GM10266 (cell line): ENCODE measurements at regions not wholly inside any gene's neighbourhood (a gene's known extent, or its start where the extent isn't known, plus 50 kb on each side); places are given as distances from the start of the nearest gene placed in this dataset.

ENCODE experiments used
- DNase-seq: peaks from one replicate; pipeline ENCODE4 v3.0.0; 2012; ENCODE audit errors: extremely low spot score
- TF ChIP-seq, protein P1 (sequence below): IDR thresholded peaks from 2 replicates; pipeline ENCODE4 v1.5.1; 2012; ENCODE audit warnings: mild to moderate bottlenecking, low read depth; ENCODE audit not compliant: control insufficient read depth, insufficient read depth; ENCODE audit errors: missing control alignments

DNA sequence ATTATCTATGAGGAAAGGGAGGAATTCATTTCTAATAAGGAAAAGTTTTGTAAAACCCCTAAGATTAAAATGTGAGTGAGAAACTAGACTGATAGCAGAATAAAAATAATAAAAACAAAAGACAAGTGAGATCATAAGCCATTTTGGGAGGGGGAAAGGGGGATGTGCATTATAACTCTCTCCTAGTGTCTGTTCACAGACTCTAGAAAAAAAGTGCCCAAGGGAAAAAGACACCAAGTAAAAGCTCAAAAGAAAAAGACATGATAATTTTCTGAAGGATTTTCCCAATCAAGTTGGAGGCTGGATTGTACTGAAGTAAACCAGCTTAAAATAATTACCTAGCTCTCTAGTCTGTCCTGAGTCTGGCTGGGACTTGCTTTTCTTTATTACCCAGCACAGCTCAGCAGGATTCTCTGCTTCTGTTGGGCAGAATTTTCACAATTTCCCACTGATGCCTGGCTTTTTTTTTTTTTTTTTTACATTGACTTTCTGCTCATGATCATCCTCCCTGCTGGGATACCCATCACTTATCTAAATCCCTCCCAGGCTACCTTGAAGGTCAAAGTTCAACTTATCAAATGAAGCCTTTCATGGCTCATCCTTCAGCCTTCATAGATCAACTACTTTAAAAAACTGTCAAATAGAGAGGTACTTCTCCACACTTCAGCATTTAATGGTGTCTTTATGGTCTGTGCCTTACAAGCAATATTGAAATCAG lies 124.2 kb upstream of the KCNJ16 start:
- TF ChIP-seq, protein P1, sequence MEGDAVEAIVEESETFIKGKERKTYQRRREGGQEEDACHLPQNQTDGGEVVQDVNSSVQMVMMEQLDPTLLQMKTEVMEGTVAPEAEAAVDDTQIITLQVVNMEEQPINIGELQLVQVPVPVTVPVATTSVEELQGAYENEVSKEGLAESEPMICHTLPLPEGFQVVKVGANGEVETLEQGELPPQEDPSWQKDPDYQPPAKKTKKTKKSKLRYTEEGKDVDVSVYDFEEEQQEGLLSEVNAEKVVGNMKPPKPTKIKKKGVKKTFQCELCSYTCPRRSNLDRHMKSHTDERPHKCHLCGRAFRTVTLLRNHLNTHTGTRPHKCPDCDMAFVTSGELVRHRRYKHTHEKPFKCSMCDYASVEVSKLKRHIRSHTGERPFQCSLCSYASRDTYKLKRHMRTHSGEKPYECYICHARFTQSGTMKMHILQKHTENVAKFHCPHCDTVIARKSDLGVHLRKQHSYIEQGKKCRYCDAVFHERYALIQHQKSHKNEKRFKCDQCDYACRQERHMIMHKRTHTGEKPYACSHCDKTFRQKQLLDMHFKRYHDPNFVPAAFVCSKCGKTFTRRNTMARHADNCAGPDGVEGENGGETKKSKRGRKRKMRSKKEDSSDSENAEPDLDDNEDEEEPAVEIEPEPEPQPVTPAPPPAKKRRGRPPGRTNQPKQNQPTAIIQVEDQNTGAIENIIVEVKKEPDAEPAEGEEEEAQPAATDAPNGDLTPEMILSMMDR, result no peak
- no peak for DNase-seq

DNA sequence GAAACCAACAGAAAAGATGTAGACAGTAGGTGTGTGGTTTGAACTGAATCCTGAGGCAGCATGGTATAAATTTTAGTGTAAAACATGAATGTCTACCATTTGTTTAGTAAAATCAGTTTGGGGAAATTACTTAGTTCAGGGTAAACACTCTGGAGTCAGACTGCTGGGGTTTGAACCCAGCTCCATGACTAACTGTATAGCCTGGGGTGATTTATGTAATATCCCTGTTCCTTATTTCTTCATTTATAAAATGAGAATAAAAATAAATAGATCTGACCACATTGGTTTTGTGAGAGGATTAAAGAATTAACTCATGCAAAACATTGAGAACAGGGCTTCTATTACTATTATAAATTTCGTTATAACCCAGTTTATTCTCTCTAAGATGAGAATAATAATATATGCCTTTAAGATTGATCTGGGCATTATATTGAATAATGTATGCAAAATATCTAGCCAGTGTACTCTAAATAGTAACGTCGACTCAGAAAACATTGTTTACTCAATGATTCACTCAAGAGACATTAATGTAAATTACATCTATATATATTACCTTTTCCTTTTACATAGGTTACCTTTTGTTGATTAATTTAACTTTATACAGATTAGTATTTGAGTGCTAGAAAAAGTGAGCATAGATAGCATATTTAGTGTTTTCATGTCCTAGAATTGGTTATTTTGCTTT lies 120.6 kb upstream of the KCNJ16 start:
- DNase-seq, result no peak
- TF ChIP-seq, protein P1, result no peak

DNA sequence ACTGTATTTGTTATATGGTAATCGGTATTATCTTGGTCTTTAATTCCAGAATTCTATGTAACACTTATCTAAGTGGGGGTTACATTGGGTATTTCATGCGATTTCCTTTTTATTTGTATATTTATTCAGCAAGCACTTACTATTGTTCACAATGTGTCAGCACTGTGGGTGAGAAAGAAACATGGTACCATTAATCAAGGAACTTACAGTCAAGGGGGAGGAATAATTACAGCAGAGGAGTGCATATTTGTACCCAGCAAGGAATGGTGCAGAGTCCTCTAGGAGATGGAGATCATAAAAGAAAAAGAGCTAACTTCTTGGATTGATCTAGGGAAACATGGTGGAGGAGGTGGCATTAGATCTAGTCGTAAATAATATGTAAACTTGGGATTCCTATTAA lies 117.0 kb upstream of the KCNJ16 start:
- TF ChIP-seq, protein P1, result no peak
- DNase-seq, result no peak

DNA sequence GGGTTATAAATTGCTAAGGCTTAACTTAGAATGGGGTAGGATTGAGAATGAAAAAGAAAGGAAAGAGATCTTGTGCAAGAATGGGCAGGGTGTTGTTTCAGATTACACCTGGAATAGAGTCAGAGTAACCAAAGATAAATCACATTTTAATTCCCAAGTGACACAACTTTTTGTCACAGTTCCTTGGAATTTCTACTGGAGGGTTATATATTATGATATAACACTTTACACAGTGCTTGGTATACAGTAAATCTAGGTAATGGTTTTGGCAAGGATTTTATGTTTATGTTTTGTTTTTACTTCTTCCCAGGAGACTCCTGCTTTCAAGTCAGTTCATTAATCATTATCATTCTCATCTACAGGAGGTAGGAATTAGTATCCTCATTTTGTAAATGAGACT lies 115.7 kb upstream of the KCNJ16 start:
- DNase-seq, result no peak
- TF ChIP-seq, protein P1, result no peak

DNA sequence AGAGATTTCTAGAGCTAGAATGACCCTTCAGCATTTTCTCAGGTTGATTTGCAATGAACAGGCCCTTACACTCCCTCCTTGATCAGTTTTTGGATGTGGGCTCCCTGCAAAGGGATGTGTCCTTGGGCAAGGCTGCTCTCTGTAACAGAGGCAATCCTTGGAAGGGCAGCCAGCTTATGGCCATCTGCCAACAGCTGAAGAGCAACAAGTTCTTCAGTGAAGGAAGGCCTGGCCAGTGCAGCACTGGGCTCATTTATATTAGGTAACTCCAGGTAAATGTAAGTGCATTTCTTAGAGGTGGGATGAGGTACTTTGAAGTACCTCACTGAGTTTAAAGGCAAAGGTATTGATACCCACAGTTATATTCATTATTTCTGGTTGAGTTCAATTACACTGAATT lies 114.3 kb upstream of the KCNJ16 start:
- TF ChIP-seq, protein P1, result no peak
- no peak for DNase-seq

DNA sequence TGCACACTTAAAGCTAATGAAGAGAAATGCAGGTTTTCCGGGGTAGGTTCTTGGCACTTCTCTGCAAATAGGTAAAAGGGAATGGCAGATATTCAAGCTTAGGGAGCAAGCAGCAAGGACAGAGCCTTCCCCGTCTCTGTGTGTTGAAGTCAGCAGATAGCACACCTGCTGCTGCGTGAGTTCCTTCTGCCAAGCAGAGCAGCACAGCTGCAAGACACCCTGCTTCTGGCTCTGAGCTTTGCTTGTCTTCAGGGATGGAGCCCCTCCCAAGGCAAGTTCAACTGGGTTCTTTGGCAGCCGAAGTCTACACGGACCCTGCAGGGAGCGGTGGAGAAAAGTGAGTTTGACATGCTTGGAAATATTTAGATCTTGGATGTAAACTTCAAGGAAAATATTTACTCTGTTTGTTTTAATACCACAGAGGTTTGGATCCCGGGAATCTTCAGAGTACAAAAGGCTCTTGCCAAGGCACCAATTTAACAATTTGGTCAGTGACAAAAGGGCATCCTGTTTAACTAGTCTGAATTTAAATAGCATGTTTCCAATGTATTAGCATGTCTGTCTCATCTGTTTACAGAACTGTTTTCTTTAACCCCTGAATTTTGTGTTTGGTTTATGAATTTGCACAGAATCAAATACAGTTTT lies 113.4 kb upstream of the KCNJ16 start:
- no peak for DNase-seq
- TF ChIP-seq, protein P1, result no peak
